ENCODE measurements at regions not wholly inside any gene's neighbourhood (a gene's known extent, or its start where the extent isn't known, plus 50 kb on each side); places are given as distances from the start of the nearest gene placed in this dataset.
"Not testable (repeated sequence)": the region's sequence is repeated elsewhere in the genome, so short reads cannot be mapped to it uniquely, and the experiment has no call there.

- DNase-seq (ENCODE audit: low read depth) = no peak
Observed at GRCh38 chr6:76683985-76684384, 611.5 kb upstream of the IMPG1 start.

GRCh38 chr6:76682842-76683241 is 610.4 kb upstream of the IMPG1 start:
- DNase-seq (ENCODE audit: low read depth) = no peak

DNA sequence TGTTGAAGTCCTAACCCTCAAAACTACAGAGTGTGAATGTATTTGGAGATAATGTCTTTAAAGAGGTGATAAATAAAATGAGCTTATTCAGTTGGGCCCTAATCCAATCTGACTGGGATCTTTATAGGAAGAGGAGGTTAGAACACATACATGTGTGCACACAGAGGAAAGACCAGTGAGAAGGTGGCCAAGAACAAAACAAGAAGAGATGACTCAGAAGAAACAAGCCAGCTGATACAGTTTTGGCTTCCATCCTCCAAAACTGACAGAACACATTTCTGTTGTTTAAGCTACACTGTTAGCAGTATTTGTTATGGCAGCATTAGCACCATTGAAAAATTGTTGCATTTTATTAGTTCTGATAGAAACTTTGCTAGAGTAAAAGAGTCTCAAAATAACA is 609.3 kb upstream of the IMPG1 start:
- DNase-seq (ENCODE audit: low read depth) = no peak

- DNase-seq (ENCODE audit: low read depth) = no peak
Observed at GRCh38 chr6:76677017-76677416, 604.6 kb upstream of the IMPG1 start.

GRCh38 chr6:76671751-76672150 is 599.3 kb upstream of the IMPG1 start:
- DNase-seq (ENCODE audit: low read depth) = no peak

- no peak for DNase-seq (ENCODE audit: low read depth)
Observed at GRCh38 chr6:76644231-76644630, 571.8 kb upstream of the IMPG1 start.

DNA sequence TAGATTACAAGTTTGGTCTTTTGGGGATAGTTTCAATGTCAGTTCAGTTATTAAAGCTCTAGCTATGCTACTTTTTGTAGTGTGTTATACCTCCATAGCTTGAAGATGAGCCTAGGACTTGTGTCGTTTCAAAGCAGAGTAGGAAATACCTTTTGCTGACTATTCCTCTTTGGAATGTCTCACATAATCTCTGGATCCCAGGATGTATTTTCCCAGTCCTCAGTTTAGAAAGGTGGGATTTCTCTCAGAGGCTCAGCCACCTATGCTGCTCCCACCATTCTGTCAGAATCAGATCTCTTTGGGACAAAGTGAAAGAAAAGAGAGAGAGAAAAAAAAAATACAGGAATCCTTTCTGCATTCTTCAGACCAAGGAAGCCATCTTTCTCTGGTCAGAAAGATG is 567.5 kb upstream of the IMPG1 start:
- DNase-seq (ENCODE audit: low read depth) = no peak

DNA sequence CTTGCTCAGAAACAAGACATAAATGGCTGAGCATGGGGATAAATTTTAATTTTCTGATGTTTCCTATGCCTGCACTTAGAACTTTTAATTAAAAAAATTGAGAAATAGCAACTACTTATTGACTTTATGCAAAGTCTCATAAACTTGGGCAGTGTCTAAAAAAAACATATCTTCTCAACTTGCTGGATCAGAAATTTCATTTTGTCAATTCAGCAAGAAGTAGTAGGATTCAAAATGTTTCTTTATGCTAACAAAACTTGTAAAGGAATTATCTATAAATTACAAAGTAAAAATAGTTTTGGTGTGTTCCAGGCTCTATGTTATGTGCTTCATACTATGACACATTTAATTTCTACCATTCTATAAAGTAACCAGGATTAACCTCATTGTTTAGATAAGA is 562.2 kb upstream of the IMPG1 start:
- DNase-seq (ENCODE audit: low read depth) = no peak

DNA sequence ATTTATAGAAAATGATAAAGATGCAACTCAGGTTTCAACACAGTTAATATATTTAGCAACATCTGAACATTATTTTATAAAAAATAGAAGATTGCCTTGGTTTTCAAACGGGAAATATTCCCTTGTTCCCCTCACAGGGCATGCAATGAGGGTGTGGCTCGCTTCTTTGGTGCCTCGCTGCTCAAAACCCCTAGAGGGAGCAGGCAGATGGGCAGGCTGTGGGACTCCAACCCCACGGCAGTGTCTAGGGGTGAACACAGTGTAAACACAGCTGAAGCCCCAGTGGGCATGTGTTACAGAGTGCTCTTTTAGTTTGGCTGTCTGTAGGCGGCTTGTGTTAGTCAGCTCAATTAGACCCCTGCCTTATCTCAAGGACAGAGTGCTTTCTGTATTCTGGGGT is 560.8 kb upstream of the IMPG1 start:
- DNase-seq (ENCODE audit: low read depth) = no peak

DNA sequence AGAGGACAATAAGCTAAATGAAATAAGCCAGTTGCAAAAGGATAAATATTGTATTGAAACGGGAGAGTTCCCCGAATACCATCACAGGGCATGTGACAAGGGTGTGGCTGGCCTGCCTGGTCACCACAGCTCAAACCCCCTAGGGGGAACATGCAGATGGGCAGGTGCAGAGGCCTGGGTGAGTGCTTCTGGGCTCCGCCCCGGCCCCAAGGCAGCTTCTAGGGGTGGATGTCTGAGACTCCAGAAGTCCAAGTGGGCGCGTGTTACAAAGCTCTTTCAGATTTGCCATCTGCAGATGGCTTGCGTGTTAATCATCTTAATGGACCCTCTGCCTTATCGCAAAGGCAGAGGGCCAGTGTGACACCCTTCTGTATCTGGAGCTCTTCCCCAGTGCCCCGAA is 559.2 kb upstream of the IMPG1 start:
- no peak for DNase-seq (ENCODE audit: low read depth)

- DNase-seq (ENCODE audit: low read depth) = no peak
Observed at GRCh38 chr6:76615395-76615794, 542.9 kb upstream of the IMPG1 start.

DNA sequence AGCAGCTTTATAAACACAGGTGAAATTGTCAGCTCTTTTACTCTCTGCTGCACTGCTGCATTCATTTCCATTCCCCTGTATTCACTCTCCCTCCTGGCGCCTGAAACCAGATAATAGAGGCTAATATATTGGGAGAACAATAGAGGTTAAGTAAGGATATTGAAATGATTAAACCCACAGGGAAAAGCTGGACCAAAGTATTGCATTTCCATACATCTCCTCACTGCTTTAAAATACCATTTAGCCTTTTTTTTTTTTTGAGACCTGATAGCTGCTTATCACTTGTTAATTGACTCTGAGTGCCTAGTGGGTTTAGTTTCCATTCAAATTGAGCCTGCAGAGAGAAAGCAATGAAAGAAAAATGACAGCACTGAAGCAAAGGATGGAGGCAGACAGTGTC is 540.5 kb upstream of the IMPG1 start:
- DNase-seq (ENCODE audit: low read depth) = no peak

GRCh38 chr6:76609160-76609559 is 536.7 kb upstream of the IMPG1 start:
- DNase-seq (ENCODE audit: low read depth) = no peak

DNA sequence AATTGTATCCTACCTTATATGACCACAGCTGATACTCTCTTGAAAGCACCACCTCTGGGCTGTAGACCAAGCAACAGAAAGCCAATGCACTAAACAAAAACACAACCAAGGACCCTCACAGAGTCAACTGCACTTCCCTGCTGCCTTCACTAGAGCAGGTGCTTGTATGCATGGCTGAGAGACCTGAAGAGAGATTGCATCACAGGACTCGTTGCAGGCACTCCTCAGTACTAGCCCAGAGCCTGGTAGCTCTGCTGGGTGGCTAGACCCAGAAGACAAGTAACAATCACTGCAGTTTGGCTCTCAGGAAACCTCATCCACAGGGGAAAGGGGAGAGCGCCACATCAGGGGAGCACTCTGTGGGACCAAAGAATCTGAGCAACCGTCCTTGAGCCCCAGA is 521.6 kb upstream of the IMPG1 start:
- no peak for DNase-seq (ENCODE audit: low read depth)

- DNase-seq (ENCODE audit: low read depth) = no peak
Observed at GRCh38 chr6:76593668-76594067, 521.2 kb upstream of the IMPG1 start.

DNA sequence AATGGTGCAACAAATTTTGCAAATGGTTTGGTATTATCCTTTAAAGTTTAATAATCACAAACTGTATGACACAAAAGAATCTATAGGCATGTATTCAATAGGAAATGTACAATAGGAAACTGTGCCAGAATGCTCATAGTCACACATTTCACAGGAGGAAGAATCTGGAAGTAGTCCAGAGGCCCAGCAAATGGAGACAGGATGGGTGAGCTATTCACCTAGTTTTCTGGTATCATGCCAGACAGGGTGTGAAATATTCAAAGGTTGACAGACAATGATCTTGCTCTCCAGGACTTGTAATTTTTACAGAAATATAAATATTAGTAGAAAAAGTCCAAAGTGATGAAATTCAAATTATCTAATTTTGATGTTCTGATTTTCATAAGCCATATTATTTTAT is 520.1 kb upstream of the IMPG1 start:
- DNase-seq (ENCODE audit: low read depth) = no peak

- no peak for DNase-seq (ENCODE audit: low read depth)
Observed at GRCh38 chr6:76587271-76587670, 514.8 kb upstream of the IMPG1 start.

GRCh38 chr6:76584121-76584520 is 511.7 kb upstream of the IMPG1 start:
- DNase-seq (ENCODE audit: low read depth) = no peak

DNA sequence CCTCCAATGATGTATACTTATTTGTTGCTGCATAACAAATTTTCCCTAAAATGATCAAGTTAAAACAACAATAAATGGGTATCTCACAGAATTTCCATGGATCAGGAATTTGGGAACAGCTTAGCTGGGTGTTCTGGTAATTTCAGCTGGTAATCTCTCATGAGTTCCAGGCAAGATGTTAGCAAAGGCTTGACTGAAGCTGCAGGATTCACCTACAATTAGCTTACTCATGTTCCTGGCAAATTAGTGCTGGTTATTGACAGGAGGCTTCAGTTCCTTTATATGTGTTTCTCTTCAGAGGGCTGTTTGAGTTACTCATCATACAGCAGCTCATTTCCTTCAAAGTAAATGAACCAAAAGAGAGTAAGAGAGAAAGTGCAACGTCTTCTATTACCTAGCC is 506.3 kb upstream of the IMPG1 start:
- no peak for DNase-seq (ENCODE audit: low read depth)

DNA sequence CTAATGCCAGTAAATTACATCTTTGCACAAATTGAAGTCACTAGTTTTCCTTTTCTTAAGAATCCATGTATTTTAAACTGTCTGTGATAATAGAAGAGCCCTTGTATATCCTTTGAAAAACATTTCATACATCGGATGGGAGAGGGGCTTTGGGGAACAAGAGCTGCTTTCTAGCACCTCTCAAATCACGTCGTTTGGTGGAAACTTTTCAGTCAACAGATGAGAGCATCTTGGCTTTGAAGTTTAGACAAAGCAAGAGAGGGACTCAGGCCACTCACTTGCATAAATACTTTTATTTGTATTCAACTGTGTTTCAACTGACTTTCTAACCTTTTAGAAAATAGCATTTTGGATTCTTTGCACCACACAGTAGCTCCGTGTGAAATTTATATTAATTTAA is 502.3 kb upstream of the IMPG1 start:
- DNase-seq (ENCODE audit: low read depth) = no peak

GRCh38 chr6:76565932-76566331 is 493.5 kb upstream of the IMPG1 start:
- DNase-seq (ENCODE audit: low read depth) = no peak

GRCh38 chr6:76562371-76562770 is 489.9 kb upstream of the IMPG1 start:
- not testable (repeated sequence) for DNase-seq (ENCODE audit: low read depth)

- DNase-seq (ENCODE audit: low read depth) = not testable (repeated sequence)
Observed at GRCh38 chr6:76560851-76561755, 488.6 kb upstream of the IMPG1 start.

GRCh38 chr6:76553256-76553655 is 480.8 kb upstream of the IMPG1 start:
- DNase-seq (ENCODE audit: low read depth) = no peak
